Forelimb muscle (tissue), 1 donor: ENCODE measurements at regions not wholly inside any gene's neighbourhood (a gene's known extent, or its start where the extent isn't known, plus 50 kb on each side); places are given as distances from the start of the nearest gene placed in this dataset.

Source experiments
- DNase-seq: peaks from one replicate; pipeline ENCODE4 v3.0.0-alpha.2; 2013; ENCODE audit warnings: low read depth

GRCh38 chr11:70625582-70626518 is 227.5 kb downstream of the CTTN start:
- no peak for DNase-seq

GRCh38 chr11:70627219-70627618 is 228.9 kb downstream of the CTTN start:
- no peak for DNase-seq

GRCh38 chr11:70628176-70628854 is 230.0 kb downstream of the CTTN start:
- DNase-seq, result no peak

DNA sequence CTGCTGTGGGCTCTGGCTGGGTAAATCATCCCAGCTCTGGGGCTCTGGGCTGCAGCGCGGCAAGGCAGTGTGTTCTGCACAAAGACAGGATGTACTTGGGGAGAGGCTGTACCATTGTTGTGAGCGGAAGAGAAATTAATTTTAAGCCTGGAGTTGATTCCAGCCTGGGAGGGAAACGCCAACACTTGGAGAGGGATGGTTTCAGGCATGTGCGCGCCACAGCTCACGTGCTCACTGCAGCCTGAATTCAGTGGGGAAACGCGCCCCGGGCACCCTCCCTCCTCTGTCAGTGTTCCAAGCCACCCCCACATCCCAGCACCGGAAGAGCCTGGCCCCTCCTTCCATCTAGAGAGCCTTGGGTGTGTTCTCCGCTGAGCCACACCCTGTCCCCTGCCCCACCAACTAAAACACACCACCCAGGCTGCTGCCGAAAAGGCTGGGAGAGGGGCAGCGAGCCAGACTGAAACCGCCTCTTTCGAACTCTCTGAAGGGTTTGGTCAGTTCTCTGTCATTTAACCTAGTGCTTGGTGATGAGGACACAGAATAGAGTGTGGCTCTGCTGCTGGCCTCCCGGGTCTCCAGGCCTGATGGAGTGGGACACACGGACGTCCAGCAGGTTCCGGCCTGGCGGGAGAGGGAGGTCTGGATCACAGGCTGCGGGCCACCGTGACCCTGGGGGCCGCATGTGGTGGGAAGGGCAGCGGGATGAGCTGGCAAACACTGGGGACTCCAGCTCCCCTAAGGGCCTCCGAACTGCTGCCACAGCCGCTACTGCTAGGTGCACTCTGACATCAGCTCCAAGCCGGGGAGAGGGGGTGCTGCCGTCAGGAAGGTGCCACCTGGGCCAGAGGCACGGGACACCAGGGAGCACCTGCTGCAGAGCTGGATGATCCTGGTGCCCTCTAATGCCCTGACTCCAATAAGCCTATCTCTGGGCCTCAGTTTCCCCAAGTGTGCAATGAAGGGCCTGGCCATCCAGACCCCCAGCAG is 230.8 kb downstream of the CTTN start:
- no peak for DNase-seq

DNA sequence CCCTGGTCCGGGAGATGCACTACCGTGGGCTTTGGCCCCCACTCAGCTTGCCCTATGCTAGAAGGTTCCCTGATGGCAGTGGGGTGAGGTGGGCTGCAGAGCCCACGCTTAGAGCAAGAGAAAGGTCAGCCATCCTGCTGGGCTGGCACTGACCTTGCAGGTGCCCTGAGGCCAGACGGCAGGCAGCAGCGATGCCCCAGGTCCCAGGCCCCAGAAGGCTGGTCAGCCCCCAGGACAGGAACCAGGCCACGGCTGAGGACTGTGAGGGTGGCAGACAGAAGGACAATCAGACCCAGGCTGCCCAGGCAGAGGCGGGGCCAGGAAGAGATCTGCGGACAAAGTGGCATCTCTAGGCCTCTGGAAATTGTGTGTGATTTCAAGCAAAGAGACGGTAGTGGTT is 231.7 kb downstream of the CTTN start:
- no peak for DNase-seq

GRCh38 chr11:70630816-70631623 is 232.7 kb downstream of the CTTN start:
- no peak for DNase-seq

- no peak for DNase-seq
Measured at GRCh38 chr11:70631624-70632047, 233.3 kb downstream of the CTTN start.

DNA sequence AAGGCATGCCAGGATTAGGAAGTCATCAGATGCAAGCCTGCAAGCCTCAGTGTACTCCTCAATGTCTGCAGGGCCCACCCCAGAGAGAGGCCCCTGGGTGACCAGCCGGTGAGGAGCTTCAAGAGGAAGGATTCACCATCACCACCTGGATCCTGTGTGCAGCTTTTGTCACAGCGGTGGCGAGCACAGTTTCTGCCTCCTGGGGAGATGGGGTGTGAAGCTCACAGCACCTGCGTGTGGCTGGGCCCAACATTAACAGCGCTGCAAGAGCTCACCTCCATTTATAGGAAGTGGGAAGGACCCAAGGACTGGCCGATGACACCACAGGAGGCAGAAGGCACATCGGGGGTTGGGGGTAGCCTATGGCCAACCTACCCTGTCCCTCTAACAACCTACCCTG is 235.3 kb downstream of the CTTN start:
- no peak for DNase-seq

DNA sequence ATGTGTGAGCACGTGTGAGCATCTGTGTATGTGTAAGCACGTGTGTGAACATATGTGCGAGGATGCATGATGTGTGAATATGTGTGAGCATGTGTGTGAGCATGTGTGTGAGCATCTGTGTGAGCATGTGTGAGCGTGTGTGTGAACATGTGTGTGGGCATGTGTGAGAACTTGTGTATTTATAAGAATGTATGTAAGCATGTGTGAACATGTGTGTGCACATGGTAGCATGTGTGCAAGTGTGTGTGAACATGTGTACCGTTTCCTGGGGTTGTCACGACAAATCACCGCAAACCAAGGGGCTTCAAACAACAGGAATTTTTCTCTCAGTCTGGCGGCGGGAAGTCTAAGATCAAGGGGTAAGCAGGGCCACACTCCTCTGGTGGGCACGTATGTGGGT is 238.3 kb downstream of the CTTN start:
- no peak for DNase-seq

DNA sequence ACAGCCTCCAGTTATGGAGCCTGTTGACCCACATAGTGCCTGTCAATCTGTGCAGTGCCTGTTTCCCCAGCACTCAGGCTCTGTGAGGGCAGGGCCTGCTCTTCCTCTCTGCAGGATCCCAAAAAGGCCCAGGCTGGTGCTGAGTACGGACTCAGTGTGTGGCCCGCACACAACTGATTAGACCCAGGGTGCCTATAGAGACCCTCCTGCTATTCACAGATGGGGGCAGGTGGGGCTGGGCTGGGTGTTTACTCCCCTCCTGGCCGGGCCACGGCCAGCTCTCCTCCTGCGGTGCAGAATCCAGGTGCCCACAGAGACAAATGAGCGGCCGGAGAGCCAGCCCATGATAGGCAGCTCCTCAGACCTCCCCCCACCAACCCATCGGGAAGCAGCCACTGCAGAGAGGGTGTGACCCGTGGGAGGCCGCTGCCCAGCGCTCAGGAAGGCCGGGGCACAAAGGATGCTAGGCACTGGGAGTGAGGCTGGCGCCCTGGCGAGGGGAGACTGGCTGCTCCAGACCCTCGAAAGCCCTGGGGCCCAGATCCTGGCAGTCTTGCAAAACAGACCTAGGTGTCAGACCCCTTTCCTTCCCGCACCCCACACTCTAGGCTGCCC is 239.0 kb downstream of the CTTN start:
- no peak for DNase-seq

DNA sequence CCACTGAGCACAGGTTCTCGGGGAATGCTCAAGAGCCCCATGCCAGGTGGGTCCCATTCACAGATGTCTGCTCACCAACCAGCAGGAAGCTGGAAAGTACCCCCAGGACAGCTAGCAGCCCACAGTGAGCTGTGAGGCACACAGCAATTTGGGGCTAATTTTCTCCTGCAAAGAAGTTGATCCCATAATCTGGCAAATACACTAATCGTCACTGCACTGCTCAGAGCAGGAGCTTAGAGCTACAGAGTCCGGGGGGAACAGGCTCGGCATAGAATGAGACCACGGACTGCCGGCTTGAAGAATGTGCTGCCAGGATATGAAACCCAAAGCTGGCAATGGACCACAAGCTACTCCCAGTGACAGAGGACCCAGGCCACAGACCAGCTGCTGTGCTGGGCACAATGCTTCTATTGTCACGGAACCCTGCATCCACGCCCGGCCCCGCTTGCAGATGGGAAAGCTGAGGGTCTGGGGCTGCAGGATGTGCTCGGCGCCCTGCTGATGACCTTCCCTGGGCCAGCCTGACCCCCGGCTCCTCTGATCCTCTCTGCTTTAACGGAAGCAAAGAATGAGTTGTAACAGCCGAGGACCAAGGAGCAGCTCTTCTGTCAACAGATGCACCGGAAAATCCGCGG is 239.7 kb downstream of the CTTN start:
- no peak for DNase-seq

GRCh38 chr11:70640408-70640807 is 242.1 kb downstream of the CTTN start:
- no peak for DNase-seq

- no peak for DNase-seq
Measured at GRCh38 chr11:70641369-70641768, 243.0 kb downstream of the CTTN start.

DNA sequence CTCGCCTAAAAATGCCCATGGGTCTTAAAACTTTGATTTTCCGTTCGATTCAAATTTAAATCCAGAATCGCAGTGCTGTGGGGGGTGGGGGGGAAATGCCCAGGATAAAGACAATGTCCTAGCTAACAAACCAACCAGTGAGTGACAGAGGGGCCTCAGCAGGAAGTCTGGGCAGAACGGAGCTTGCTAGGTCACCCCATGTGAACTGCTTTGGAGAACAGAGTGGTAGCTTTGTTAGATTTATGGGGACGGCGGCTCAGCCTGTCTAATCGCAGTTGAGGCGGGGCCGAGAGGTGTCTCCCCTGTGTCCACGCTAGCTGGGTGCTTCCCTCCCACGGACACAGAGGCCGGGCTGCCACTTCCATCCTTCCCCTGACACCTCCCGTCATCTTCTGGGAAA is 243.9 kb downstream of the CTTN start:
- no peak for DNase-seq

DNA sequence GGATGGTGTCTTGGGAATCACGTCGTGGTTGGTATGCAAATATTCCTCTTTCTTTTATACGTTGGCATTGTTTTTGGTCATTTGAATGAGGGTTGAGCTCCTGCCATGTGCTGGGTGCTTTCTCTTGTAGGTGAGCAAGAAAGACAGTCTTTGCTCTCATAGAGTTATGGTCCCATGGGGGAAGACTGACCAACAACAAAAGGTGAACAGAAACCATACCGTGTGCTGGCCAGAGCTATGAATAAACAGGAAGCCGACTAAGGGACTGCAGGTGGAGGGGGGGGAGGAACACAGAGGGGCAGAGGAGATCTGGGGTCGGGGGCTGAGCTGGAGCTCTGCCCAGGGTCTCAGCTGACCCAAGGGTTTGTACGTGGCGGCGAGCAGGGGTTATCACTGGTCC is 245.3 kb downstream of the CTTN start:
- DNase-seq, result no peak

DNA sequence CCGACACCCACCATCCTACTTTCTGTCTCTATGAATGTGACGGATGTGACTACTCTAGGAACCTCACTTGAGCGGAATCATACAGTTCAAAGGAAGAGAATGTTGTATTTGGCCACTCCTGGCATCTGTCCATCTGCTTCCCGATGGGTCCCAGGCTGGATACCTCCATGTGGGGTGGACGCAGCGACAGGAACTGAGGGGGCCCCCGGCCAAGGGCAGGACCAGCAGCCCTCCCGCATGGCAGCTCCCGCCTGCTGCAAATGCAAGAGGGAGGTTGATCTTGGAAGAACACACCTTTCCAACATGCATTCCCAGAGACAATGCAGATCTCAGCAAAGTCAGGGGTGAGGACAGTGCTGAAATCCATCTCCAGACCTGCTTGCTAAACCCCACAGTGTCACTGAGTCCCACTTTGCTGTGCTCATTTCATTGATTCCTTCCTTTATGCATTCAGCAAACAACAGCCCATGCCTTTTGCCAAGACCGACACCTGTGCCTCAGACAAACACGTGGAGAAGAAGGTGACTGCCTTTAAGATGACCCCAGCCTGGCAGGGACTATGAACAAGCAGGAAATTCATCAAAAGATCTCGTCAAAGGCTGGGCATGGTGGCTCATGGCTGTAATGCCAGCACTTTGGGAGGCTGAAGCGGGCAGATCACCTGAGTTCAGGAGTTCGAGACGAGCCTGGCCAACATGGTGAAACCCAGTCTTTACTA is 246.2 kb downstream of the CTTN start:
- no peak for DNase-seq

- DNase-seq, result no peak
Measured at GRCh38 chr11:70645537-70645936, 247.2 kb downstream of the CTTN start.

DNA sequence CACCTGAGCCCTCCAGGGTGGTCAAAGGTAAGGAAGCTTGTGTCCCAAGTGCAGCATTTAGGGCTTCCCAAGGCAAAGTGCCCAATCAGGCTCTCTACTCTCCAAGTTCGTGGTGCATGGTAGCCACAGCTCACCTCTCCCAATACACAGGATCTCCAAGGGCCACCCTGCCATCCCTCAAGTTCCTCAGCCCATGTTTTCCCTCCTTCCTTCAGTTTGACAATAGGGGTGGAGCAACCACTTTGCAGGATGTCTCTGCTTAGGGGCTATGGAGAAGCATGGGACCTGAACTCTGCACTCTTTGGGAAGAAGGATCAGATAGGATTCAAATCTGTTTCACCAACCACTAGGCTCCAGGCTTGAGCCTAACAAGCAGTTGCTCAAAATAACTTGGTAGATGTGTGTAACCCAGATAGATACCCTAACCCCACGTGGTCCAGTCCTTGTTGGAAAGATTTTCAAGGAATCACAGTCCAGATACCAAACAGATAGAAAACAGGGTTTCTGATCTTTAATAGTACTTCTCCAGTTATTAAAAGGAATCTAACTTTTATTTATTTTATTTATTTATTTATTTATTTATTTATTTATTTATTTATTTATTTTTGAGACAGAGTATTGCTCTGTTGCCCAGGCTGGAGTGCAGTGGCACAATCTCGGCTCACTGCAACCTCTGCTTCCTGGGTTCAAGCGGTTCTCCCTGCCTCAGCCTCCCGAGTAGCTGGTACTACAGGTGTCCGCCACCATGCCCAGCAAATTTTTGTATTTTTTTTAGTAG is 248.1 kb downstream of the CTTN start:
- no peak for DNase-seq
